GM18868 (cell line): ENCODE measurements at regions not wholly inside any gene's neighbourhood (a gene's known extent, or its start where the extent isn't known, plus 50 kb on each side); places are given as distances from the start of the nearest gene placed in this dataset.
"Not testable (repeated sequence)": the region's sequence is repeated elsewhere in the genome, so short reads cannot be mapped to it uniquely, and the experiment has no call there.

Experiments used
- ATAC-seq: cut with Tn5 transposase; IDR thresholded peaks from one replicate; pipeline ENCODE4 v1.9.1; 2021; ENCODE audit warnings: mild to moderate bottlenecking, moderate library complexity; ENCODE audit not compliant: unreplicated experiment

GRCh38 chr5:57776035-57776434, 293.4 kb upstream of the ACTBL2 start:
- ATAC-seq = no peak

- ATAC-seq = no peak
Observed at GRCh38 chr5:57774439-57774838, 291.8 kb upstream of the ACTBL2 start.

- ATAC-seq = no peak
Observed at GRCh38 chr5:57772512-57772911, 289.9 kb upstream of the ACTBL2 start.

DNA sequence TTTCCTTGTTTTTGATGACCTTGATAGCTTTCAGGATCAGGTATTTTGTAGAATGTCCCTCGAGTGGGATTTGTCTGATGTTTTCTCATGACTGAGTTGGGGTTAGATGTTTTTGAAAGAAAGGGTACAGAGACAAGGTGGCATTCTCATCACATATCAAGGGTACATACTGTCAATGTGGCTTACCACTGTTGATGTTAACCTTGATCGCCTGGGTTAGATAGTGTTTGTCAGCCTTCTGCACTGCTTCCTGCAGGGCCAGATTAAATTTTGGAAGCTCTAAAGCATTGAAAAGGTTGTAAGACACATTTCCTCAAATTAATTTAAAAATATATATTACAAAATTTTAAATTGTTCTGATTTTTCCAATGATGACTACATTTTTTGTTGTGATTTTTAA, 287.4 kb upstream of the ACTBL2 start:
- no peak for ATAC-seq

DNA sequence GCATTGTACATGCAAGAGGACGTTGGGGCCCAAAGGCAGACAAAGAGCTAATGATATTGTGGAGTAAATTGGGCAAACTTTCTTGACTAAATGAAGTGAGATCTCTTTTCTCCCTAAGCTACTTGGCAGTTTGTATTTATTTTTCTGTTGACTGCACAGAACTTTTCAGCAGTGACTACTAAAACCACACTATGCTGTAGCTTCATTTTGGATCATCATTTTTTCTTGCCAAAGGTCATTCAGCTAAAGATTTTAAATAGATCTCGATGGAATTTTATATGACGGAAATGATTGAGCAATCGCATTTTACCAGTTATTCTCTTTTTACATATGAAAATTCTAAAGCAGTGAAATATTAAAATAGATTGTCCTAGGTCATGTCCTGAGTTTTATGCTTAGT, 286.1 kb upstream of the ACTBL2 start:
- no peak for ATAC-seq

DNA sequence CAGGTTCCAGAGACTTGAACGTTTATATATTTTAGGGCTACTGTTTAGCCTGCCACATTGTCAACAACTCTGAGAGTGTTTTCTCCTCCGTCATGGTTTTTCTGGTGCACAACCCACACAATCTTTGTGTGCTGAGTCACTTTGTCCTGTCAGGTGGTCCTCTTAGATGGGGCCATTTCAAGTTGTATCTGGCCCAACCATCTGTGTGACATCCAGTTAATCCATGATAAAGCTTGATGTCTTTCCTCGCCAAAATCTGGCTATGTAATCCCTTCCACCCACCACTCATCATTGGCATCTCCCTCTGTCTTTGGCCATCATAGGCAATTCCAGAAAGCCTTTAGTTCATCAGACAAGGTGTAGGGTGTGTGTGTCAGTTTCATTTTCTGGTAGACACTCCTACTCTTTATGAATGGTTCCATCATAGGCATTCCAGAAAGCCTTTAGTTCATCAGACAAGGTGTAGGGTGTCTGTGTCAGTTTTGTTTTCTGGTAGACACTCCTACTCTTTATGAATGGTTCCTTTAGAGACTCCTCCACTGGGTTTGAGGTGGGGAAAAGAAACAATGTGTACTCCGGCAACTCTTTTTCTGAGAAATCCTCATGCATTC, 282.0 kb upstream of the ACTBL2 start:
- no peak for ATAC-seq

GRCh38 chr5:57761513-57761912, 278.9 kb upstream of the ACTBL2 start:
- no peak for ATAC-seq

DNA sequence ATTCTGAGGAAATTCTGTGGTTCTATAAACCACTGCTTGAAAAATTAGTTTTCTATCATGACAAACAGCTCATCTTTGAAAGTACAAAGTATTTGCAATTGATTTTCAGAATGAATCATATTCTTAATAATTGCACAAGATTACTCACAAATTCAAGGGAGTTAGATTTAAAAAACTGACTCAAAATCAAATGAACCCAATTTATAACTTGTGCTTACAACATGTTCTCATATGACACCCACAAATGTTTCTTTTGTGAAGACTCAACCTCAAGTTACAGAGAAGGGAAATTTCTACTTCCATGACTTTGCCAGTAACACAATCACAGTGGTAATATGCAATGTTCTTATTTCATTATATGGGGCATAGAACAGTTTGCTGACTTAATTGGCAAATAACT, 272.0 kb upstream of the ACTBL2 start:
- ATAC-seq = no peak

GRCh38 chr5:57753446-57753845, 270.8 kb upstream of the ACTBL2 start:
- ATAC-seq = no peak

DNA sequence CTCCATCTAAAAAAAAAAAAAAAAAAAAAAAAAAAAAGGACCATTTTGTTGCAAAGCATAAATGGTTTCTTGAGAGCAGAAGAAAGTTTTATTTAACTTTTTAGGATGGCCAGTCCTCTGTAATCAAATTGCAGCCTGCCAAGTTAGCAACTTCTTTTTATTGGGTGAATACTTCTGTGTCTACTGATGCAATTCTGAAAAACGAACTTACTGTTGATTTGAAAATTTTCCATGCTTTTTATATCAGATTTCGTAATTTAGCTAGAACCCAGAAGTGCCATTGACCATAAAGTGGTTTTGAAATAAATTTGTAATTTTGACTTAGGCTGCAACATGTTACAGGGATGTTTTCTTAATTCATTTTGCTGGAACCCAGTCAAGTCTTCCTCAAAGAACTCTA, 269.1 kb upstream of the ACTBL2 start:
- no peak for ATAC-seq

- no peak for ATAC-seq
Observed at GRCh38 chr5:57750891-57751290, 268.3 kb upstream of the ACTBL2 start.

DNA sequence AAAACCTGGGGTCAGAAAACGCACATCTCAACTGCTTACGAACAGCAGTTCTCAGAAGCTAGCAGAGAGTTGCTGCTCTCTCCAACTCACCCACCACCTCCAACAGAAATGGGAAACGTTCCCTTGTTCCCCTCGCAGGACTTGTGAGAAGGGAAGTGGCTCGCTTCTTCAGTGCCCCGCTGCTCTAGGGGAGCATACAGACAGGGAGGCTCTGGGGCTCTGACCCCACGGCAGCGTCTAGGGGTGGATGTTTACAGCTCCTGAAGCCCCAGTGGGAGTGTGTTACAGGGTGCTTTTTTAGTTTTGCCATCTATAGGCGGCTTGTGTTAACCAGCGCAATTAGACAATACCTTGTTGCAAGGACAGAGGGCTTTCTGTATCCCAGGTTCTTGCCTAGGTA, 267.7 kb upstream of the ACTBL2 start:
- no peak for ATAC-seq

GRCh38 chr5:57749396-57749795, 266.8 kb upstream of the ACTBL2 start:
- no peak for ATAC-seq

DNA sequence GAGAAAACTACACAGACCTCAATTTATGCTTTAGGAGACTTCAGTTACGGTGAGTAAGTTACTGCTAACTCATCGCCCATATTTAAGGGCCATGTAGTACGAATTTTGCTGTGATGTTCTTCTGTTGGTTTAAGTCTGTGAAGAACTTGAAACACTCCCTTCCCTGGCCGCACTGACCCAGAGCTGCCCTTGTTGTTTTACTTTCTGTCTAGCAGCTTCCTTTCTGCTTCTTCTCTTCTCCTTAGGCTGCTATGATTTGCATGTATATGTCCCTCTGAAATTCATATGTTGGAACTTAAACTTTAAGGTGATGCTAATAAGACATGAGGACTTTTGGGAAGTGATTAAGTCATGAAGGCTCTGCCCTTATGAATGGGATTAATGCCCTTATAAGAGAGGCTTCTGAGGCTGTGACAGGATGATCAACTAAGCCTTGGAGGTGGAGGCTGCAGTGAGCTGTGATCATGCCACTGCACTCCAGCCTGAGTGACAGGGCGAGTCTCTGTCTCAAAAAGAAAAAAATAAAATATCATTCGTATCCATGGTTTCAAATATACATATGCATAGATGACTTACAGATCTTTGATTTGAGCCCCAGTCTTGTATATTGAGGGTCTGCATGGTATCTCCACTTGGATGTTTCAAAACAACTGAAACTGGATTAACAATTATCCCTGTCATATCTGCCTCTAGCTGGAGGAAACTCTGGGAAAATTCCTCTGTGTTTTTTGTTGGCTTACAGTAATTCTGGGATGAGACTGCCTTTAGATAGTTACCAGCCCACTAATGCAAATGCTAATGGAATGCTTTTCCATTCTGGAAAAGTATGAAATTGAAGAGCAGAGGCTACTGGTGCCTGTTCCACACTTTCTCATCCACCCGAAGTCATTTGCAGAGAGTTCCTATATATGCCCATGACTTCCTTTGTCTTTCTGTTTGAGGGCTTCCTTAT, 263.4 kb upstream of the ACTBL2 start:
- ATAC-seq = no peak

DNA sequence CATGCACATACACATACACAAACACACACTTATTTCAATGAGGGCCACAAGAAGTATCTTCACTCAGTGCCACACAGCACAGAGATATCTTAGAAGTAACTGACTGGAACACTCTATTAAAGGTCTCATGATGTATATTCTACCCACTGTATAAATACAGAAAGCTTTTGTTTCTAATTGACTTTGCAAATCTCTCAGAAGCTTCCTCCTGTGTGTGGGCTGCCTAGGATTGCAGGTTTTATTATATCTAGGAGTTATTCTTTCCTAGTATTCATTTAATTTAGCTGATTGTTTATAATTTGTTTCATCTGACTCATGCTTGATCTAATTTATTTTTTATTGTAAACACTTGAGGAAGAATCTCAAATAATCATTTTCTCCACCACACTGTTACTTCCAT, 262.4 kb upstream of the ACTBL2 start:
- no peak for ATAC-seq

DNA sequence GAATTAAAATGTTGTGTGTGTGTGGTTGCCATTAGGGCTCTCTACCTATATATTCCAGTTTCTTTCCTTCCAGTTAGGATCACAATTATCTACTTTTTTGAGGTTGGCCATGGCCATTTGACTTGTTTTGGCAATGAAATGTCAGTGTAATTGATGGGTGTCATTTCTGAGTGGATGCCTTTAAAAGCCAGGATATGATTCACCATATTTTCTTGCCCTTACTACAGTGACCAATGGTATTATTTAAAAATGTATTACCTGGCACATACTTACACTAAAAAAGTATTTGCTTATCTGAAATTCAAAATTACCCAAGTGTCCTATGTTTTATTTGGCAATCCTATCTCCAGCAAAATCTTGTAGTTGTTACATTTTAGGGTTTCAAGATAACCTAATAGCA, 258.7 kb upstream of the ACTBL2 start:
- ATAC-seq = no peak

DNA sequence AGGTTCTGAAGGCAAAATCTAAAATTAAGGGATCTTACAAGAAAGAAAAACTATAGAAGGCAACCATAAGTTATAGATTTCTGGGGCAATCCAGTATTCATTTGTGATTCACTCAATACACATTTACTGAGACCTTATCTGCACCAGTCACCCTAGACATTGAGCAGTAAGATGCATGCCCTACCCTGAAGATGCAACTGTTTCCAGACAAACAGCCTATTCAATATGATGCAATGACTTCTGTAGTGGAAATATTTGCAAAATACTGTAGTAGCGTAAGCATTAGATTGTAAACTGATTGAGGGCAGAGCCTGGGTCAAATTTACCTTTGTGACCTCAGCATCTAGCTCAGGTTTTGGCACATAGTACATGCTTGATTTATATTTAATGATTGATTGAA, 256.2 kb upstream of the ACTBL2 start:
- ATAC-seq = no peak

DNA sequence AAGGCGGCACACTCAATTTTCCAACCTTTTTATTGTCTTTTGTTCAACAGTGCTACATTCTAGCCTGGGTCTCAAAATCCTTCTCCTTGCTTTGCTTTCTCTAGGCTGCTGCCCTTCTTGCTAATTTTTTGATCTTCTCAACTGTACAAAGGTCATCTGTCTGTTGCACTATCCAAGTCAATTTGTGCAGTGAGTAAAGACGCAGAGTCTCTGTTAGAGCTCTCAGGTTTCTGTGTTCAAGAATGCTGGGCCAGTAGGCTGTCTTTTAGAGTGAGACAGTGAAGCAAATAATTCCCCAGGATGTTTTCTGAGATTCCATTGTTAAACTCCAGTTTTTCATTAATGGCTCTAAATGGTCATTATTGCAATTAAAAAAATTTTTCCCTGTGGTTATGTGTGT, 255.7 kb upstream of the ACTBL2 start:
- ATAC-seq = no peak

GRCh38 chr5:57736716-57737115, 254.1 kb upstream of the ACTBL2 start:
- no peak for ATAC-seq

DNA sequence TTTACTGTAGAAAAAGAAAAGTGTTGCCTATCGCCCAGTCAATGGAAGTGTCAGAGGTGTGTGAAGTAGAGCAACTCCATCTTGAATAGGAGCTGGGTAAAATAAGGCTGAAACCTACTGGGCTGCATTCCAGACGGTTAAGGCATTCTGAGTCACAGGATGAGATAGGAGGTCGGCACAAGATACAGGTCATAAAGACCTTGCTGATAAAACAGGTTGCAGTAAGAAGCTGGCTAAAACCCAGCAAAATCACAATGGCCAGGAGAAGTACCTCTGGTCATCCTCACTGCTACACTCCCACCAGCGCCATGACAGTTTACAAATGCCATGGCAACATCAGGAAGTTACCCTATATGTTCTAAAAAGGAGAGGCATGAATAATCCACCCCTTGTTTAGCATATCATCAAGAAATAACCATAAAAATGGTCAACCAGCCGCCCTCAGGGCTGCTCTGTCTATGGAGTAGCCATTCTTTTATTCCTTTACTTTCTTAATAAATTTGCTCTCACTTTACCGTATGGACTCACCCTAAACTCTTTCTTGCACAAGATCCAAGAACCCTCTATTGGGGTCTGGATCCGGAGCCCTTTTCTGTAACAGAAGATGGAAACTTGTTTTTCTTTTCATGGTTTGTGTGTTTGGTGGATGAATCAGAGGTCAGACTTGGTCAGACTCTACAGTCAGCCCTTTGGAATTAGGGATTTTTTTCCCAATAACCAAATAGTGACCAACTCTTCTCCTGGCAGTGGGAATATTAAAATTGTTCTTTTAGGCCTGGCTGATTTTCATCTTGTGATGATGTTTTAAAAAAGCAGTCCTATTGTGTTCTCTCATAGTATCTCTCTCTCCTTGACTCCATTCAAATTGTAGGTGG, 252.9 kb upstream of the ACTBL2 start:
- not testable (repeated sequence) for ATAC-seq

- ATAC-seq = no peak
Observed at GRCh38 chr5:57734296-57734695, 251.7 kb upstream of the ACTBL2 start.
